OCI-LY7 (cell line): ENCODE measurements at regions not wholly inside any gene's neighbourhood (a gene's known extent, or its start where the extent isn't known, plus 50 kb on each side); places are given as distances from the start of the nearest gene placed in this dataset.

Experiments
- EZH2phosphoT487 ChIP-seq: fragments of 200-600 bp; sonication (generic); IDR thresholded peaks from 2 replicates; pipeline ENCODE4 v1.6.1; 2018; ENCODE audit warnings: low read depth, borderline replicate concordance, mild to moderate bottlenecking, mixed run types, antibody characterized with exemption, low read length, moderate library complexity, mixed read lengths
- TF ChIP-seq, protein P1 (sequence below): fragments of 200-600 bp; sonication (generic); conservative IDR thresholded peaks from 2 replicates; pipeline ENCODE4 v1.5.1; 2014; ENCODE audit warnings: mild to moderate bottlenecking, antibody characterized with exemption, low read length, moderate library complexity, mixed read lengths

DNA sequence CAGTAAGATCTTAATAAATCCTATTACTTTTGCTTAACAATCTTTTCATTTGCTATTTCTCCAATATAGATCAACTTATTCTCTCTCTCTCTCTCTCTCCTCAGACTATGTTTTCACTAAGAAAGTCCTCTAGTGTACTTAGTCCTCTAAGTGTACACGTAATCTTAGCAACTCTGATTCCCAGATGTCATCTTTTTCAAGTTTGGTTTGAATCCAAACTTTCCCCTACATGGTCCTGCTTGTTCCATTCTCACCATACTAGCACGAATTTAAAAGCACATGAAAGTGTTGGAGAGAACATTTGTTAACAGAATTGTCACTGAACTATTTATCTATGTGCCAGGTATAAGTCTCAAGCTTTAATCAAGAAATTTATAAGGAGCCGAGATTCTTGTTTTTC lies 202.9 kb downstream of the SPRY2 start:
- no peak for TF ChIP-seq EZH2phosphoT487
- TF ChIP-seq, protein P1, sequence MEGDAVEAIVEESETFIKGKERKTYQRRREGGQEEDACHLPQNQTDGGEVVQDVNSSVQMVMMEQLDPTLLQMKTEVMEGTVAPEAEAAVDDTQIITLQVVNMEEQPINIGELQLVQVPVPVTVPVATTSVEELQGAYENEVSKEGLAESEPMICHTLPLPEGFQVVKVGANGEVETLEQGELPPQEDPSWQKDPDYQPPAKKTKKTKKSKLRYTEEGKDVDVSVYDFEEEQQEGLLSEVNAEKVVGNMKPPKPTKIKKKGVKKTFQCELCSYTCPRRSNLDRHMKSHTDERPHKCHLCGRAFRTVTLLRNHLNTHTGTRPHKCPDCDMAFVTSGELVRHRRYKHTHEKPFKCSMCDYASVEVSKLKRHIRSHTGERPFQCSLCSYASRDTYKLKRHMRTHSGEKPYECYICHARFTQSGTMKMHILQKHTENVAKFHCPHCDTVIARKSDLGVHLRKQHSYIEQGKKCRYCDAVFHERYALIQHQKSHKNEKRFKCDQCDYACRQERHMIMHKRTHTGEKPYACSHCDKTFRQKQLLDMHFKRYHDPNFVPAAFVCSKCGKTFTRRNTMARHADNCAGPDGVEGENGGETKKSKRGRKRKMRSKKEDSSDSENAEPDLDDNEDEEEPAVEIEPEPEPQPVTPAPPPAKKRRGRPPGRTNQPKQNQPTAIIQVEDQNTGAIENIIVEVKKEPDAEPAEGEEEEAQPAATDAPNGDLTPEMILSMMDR = no peak
